ENCODE measurements at regions not wholly inside any gene's neighbourhood (a gene's known extent, or its start where the extent isn't known, plus 50 kb on each side); places are given as distances from the start of the nearest gene placed in this dataset.

GRCh38 chr21:16592381-16592780 lies 862.6 kb downstream of the USP25 start:
- ATAC-seq: no peak
- Mint-ChIP-seq H3K4me3 (no peak overlapping the region), H3K27ac (no peak overlapping the region), H3K36me3 (ENCODE audit: low read depth) (no peaks in the 10 kb centered on the region), H3K9me3 (peaks cover 4% of the 10 kb centered on the region), H3K4me1 (ENCODE audit: low read depth) (no peaks in the 10 kb centered on the region), H3K27me3 (no peaks in the 10 kb centered on the region)
- CTCF ChIA-PET: no interaction called here
- intact Hi-C loops (cut with micrococcal nuclease): no loop called here
- TF ChIP-seq, protein P1, sequence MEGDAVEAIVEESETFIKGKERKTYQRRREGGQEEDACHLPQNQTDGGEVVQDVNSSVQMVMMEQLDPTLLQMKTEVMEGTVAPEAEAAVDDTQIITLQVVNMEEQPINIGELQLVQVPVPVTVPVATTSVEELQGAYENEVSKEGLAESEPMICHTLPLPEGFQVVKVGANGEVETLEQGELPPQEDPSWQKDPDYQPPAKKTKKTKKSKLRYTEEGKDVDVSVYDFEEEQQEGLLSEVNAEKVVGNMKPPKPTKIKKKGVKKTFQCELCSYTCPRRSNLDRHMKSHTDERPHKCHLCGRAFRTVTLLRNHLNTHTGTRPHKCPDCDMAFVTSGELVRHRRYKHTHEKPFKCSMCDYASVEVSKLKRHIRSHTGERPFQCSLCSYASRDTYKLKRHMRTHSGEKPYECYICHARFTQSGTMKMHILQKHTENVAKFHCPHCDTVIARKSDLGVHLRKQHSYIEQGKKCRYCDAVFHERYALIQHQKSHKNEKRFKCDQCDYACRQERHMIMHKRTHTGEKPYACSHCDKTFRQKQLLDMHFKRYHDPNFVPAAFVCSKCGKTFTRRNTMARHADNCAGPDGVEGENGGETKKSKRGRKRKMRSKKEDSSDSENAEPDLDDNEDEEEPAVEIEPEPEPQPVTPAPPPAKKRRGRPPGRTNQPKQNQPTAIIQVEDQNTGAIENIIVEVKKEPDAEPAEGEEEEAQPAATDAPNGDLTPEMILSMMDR (IDR thresholded peaks at IDR 0.05): no peak
- no peak for DNase-seq
- POLR2A ChIA-PET: no interaction called here

DNA sequence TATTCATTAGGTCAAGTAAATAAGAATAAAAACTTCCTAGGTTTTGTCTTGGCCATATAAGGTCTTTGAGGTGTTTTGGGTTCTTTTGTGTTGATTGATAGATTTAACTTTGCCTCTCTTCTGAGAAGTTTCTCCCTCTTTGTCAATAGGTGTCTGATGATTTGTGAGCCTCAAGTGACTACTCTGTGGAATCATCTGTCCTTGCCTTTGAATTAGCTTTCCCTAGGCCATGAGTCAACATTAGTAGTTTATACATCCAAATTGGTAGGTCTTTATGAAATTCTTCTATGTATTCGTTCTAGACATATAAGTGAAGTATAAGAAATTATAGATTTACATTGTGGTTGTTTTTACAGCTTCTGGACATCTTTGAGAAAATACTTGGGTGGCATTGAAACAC lies 864.4 kb downstream of the USP25 start:
- no peak for DNase-seq
- POLR2A ChIA-PET: no interaction called here

DNA sequence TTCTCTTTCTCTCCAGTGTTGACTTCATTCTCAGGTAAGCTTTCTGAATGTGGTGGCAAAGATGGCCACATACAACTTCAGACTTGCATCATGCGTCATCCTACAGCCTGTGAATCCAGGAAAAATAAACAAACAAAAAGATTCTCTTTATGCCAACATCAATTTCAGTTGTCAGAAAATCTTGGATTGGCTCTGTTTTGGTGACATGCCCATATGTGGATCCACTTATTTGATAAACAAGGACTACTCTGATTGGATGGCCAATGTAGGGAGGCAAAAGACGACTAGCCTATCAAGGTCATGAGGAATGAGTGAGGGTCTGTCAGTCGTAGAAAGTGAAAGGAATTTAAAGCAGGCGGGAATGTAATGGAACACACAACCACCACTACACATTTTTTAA lies 866.6 kb downstream of the USP25 start:
- POLR2A ChIA-PET: no interaction called here
- no peak for DNase-seq
- Mint-ChIP-seq H3K4me3 (no peak overlapping the region), H3K27ac (no peak overlapping the region), H3K4me1 (ENCODE audit: low read depth) (no peaks in the 10 kb centered on the region), H3K9me3 (peaks cover 4% of the 10 kb centered on the region), H3K27me3 (no peaks in the 10 kb centered on the region), H3K36me3 (ENCODE audit: low read depth) (no peaks in the 10 kb centered on the region)
- TF ChIP-seq, protein P1 (IDR thresholded peaks at IDR 0.05): no peak
- ATAC-seq: no peak
- intact Hi-C loops (cut with micrococcal nuclease): no loop called here
- CTCF ChIA-PET: no interaction called here

More for the DNA sequence above, 864.4 kb downstream of the USP25 start:
- ATAC-seq: no peak
- CTCF ChIA-PET: no interaction called here
- H3K27me3 Mint-ChIP-seq: no peaks in the 10 kb centered on the region
- no peaks in the 10 kb centered on the region for H3K36me3 Mint-ChIP-seq (ENCODE audit: low read depth)
- H3K27ac Mint-ChIP-seq: no peak overlapping the region
- no peaks in the 10 kb centered on the region for H3K4me1 Mint-ChIP-seq (ENCODE audit: low read depth)
- intact Hi-C loops (cut with micrococcal nuclease): no loop called here
- peaks cover 4% of the 10 kb centered on the region for H3K9me3 Mint-ChIP-seq
- no peak overlapping the region for H3K4me3 Mint-ChIP-seq
- TF ChIP-seq, protein P1 (IDR thresholded peaks at IDR 0.05): no peak

GRCh38 chr21:16597753-16598152 lies 868.0 kb downstream of the USP25 start:
- ATAC-seq: no peak
- Mint-ChIP-seq H3K4me1 (ENCODE audit: low read depth) (no peaks in the 10 kb centered on the region), H3K4me3 (no peak overlapping the region), H3K9me3 (peaks cover 4% of the 10 kb centered on the region), H3K27ac (no peak overlapping the region), H3K27me3 (no peaks in the 10 kb centered on the region), H3K36me3 (ENCODE audit: low read depth) (no peaks in the 10 kb centered on the region)
- CTCF ChIA-PET: no interaction called here
- POLR2A ChIA-PET: no interaction called here
- no peak for DNase-seq
- TF ChIP-seq, protein P1 (IDR thresholded peaks at IDR 0.05): no peak
- intact Hi-C loops (cut with micrococcal nuclease): no loop called here

DNA sequence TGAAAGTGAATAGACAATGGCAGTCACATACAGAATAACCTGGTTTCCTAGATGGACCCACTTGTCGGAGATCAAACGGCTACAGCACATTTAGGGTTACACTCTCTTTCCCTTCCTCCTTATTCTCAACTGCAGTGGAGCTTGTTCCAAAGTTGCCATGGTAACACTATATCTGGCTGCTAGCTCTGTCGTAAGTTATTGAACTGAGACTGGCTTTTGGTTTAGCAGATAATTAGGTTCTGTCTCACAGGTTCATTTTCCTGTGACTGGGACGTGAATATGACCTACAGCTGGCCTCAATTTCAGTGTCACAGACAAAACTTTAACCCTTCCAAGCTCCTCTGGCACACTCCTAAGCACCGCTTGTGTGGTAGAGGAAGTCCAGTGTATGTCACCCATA lies 875.8 kb downstream of the USP25 start:
- intact Hi-C loops (cut with micrococcal nuclease): no loop called here
- Mint-ChIP-seq H3K4me3 (no peak overlapping the region), H3K36me3 (ENCODE audit: low read depth) (no peaks in the 10 kb centered on the region), H3K9me3 (no peaks in the 10 kb centered on the region), H3K4me1 (ENCODE audit: low read depth) (no peaks in the 10 kb centered on the region), H3K27me3 (no peaks in the 10 kb centered on the region), H3K27ac (no peak overlapping the region)
- CTCF ChIA-PET: no interaction called here
- DNase-seq (no peak), ATAC-seq (no peak)
- POLR2A ChIA-PET: no interaction called here
- TF ChIP-seq, protein P1 (IDR thresholded peaks at IDR 0.05): no peak
